H1 (cell line): ENCODE measurements at regions not wholly inside any gene's neighbourhood (a gene's known extent, or its start where the extent isn't known, plus 50 kb on each side); places are given as distances from the start of the nearest gene placed in this dataset.

ENCODE experiments used
- CTCF ChIA-PET: fragments of 300-600 bp; sonication (Branson Sonifier 250); formaldehyde crosslinking; loops from one replicate; lab custom pipeline; 2021; ENCODE audit not compliant: partially characterized antibody; lab: Charles Lee
- POLR2A ChIA-PET: fragments of 300-600 bp; sonication (Branson Sonifier 250); formaldehyde crosslinking; loops from one replicate; lab custom pipeline; 2021; ENCODE audit warnings: inconsistent platforms; ENCODE audit not compliant: partially characterized antibody; lab: Charles Lee
- DNase-seq, 2 experiments: peaks; one replicate each; pipeline versions ENCODE4 v3.0.0 to v3.0.0-alpha.2; 2010 to 2022; ENCODE audit warnings: low spot score in 2 of 2, low read depth in 1 of 2, mixed read lengths in 1 of 2
- FAIRE-seq: peaks from 2 replicates; lab custom pipeline; 2011; peaks lifted over from hg19 to GRCh38; lab: Jason Lieb, UNC
- H2AFZ ChIP-seq: 2 replicates; pipeline ENCODE4 v1.8.1; 2012; ENCODE audit warnings: low read length, inconsistent platforms
- H2AK5ac ChIP-seq: 2 replicates; pipeline ENCODE4 v1.6.1; 2013; ENCODE audit warnings: low read depth, low read length
- H2BK120ac ChIP-seq: replicated peaks from 2 replicates; pipeline ENCODE3; 2013; ENCODE audit warnings: low read depth, low read length, inconsistent platforms
- H2BK12ac ChIP-seq: 2 replicates; pipeline ENCODE4 v1.6.1; 2013; ENCODE audit warnings: low read depth, low read length
- H2BK15ac ChIP-seq: 2 replicates; pipeline ENCODE4 v1.6.1; 2013; ENCODE audit warnings: low read length
- H2BK20ac ChIP-seq: 2 replicates; pipeline ENCODE4 v1.6.1; 2013; ENCODE audit warnings: low read length
- H2BK5ac ChIP-seq: 2 replicates; pipeline ENCODE4 v1.6.1; 2013; ENCODE audit warnings: low read depth, low read length
- H3K14ac ChIP-seq: 2 replicates; pipeline ENCODE4 v1.6.1; 2013; ENCODE audit warnings: inconsistent platforms; ENCODE audit not compliant: insufficient read length
- H3K18ac ChIP-seq: 2 replicates; pipeline ENCODE4 v1.6.1; 2013; ENCODE audit warnings: low read length; ENCODE audit errors: extremely low read depth
- H3K23ac ChIP-seq: 2 replicates; pipeline ENCODE4 v1.6.1; 2013; ENCODE audit warnings: inconsistent platforms; ENCODE audit not compliant: insufficient read length
- H3K23me2 ChIP-seq: 2 replicates; pipeline ENCODE4 v1.6.1; 2013; ENCODE audit warnings: low read depth, low read length
- H3K27ac ChIP-seq: 2 replicates; pipeline ENCODE4 v1.6.1; 2011; ENCODE audit warnings: low read depth, low read length, inconsistent platforms
- H3K27me3 ChIP-seq, 4 experiments: replicated peaks in 1 of 4; 1 replicate in 1 of 4; 2 replicates in 3 of 4; pipeline versions ENCODE4 v1.6.1 to v1.8.1; 2011 to 2013; ENCODE audit warnings: low read length in 3 of 4, mild to moderate bottlenecking in 3 of 4, inconsistent platforms in 2 of 4, mixed read lengths in 2 of 4, moderate library complexity in 1 of 4; ENCODE audit not compliant: control insufficient read depth in 3 of 4, insufficient read depth in 3 of 4; ENCODE audit errors: extremely low read depth in 1 of 4
- H3K36me3 ChIP-seq, 4 experiments: 2 replicates each; pipeline versions ENCODE4 v1.6.1 to v1.8.1; 2011 to 2013; ENCODE audit warnings: mild to moderate bottlenecking in 4 of 4, low read length in 3 of 4, moderate library complexity in 2 of 4, control low read depth in 1 of 4, inconsistent platforms in 1 of 4; ENCODE audit not compliant: insufficient read depth in 4 of 4, control insufficient read depth in 2 of 4
- H3K4ac ChIP-seq: replicated peaks from 2 replicates; pipeline ENCODE3; 2013; ENCODE audit warnings: low read length, low read depth, mixed read lengths, inconsistent platforms; ENCODE audit not compliant: insufficient read length
- H3K4me1 ChIP-seq, 4 experiments: replicated peaks in 1 of 4; 1 replicate in 1 of 4; 2 replicates in 3 of 4; pipeline versions ENCODE4 v1.6.1 to v1.8.1; 2011 to 2013; ENCODE audit warnings: low read length in 3 of 4, inconsistent platforms in 2 of 4, mixed read lengths in 1 of 4; ENCODE audit not compliant: insufficient read depth in 4 of 4, control insufficient read depth in 3 of 4
- H3K4me2 ChIP-seq, 2 experiments: 2 replicates each; pipeline versions ENCODE4 v1.6.1 to v1.8.1; 2011 to 2013; ENCODE audit warnings: low read depth in 2 of 2, low read length in 2 of 2, control low read depth in 1 of 2, inconsistent platforms in 1 of 2, mild to moderate bottlenecking in 1 of 2; ENCODE audit not compliant: insufficient read depth in 1 of 2
- H3K4me3 ChIP-seq, 4 experiments: fragments of 200-600, 300-600 bp in 1 of 4; sonication (generic), shearing (Covaris generic), sonication (Bioruptor Twin) in 1 of 4; 2 replicates each; pipeline versions ENCODE4 v1.5.1 to v1.8.1; 2011 to 2016; ENCODE audit warnings: low read length in 4 of 4, low read depth in 3 of 4, control low read depth in 2 of 4, inconsistent platforms in 2 of 4, mild to moderate bottlenecking in 2 of 4, mixed read lengths in 1 of 4, moderate library complexity in 1 of 4; ENCODE audit not compliant: insufficient read depth in 2 of 4; ENCODE audit errors: extremely low read depth in 1 of 4
- H3K56ac ChIP-seq: replicated peaks from 2 replicates; pipeline ENCODE3; 2013; ENCODE audit warnings: low read depth, mild to moderate bottlenecking, mixed read lengths, low read length, inconsistent platforms; ENCODE audit not compliant: insufficient read length
- H3K79me1 ChIP-seq: 2 replicates; pipeline ENCODE4 v1.6.1; 2013; ENCODE audit warnings: low read depth, low read length, control low read depth
- H3K79me2 ChIP-seq, 2 experiments: 2 replicates each; pipeline versions ENCODE4 v1.6.1 to v1.8.1; 2012 to 2013; ENCODE audit warnings: low read length in 2 of 2, mild to moderate bottlenecking in 2 of 2, inconsistent platforms in 1 of 2; ENCODE audit not compliant: insufficient read depth in 2 of 2, control insufficient read depth in 1 of 2
- H3K9ac ChIP-seq, 4 experiments: replicated peaks in 1 of 4; 1 replicate in 1 of 4; 2 replicates in 3 of 4; pipeline versions ENCODE4 v1.6.1 to v1.8.1; 2011 to 2013; ENCODE audit warnings: low read depth in 3 of 4, low read length in 3 of 4, control low read depth in 2 of 4, mild to moderate bottlenecking in 2 of 4, moderate library complexity in 2 of 4, inconsistent platforms in 1 of 4; ENCODE audit errors: extremely low read depth in 1 of 4
- H3K9me3 ChIP-seq, 2 experiments: 2 replicates each; pipeline versions ENCODE4 v1.6.1 to v1.8.1; 2012 to 2013; ENCODE audit warnings: mild to moderate bottlenecking in 2 of 2, moderate library complexity in 2 of 2, control low read depth in 1 of 2, inconsistent platforms in 1 of 2, low read depth in 1 of 2, low read length in 1 of 2, mixed read lengths in 1 of 2; ENCODE audit not compliant: insufficient read depth in 2 of 2
- H4K20me1 ChIP-seq, 2 experiments: replicated peaks in 1 of 2; 2 replicates each; pipeline versions ENCODE3 to v1.8.1; 2011 to 2013; ENCODE audit warnings: inconsistent platforms in 2 of 2, low read length in 2 of 2, mild to moderate bottlenecking in 1 of 2; ENCODE audit not compliant: insufficient read depth in 2 of 2, control insufficient read depth in 1 of 2
- H4K5ac ChIP-seq: 2 replicates; pipeline ENCODE4 v1.6.1; 2013; ENCODE audit warnings: low read length, low read depth, mixed read lengths, inconsistent platforms; ENCODE audit not compliant: insufficient read length
- H4K8ac ChIP-seq: 2 replicates; pipeline ENCODE4 v1.8.0; 2013; ENCODE audit warnings: mild to moderate bottlenecking, moderate library complexity, low read length, inconsistent platforms; ENCODE audit not compliant: insufficient read depth; ENCODE audit errors: extremely low read depth
- H4K91ac ChIP-seq: replicated peaks from 2 replicates; pipeline ENCODE3; 2013; ENCODE audit warnings: low read length, mixed read lengths, inconsistent platforms; ENCODE audit not compliant: insufficient read length
- ASH2L ChIP-seq: fragments of 200-600, 300-600 bp; sonication (generic); IDR thresholded peaks from one replicate; pipeline ENCODE4 v1.7.1; 2017; ENCODE audit warnings: low read length
- BACH1 ChIP-seq: IDR thresholded peaks from 2 replicates; pipeline ENCODE4 v1.6.1; 2012; ENCODE audit warnings: low read length, improper control_type of control experiment
- BCL11A ChIP-seq, 2 experiments: IDR thresholded peaks; one replicate each; pipeline ENCODE4 v1.6.1; 2011; ENCODE audit warnings: low read depth in 2 of 2, low read length in 2 of 2, mild to moderate bottlenecking in 2 of 2
- BRCA1 ChIP-seq: IDR thresholded peaks from 2 replicates; pipeline ENCODE4 v1.6.1; 2012; ENCODE audit warnings: low read depth, low read length, improper control_type of control experiment
- CBX5 ChIP-seq: fragments of 300-800, 300-1000 bp; sonication (generic); IDR thresholded peaks from 2 replicates; pipeline ENCODE4 v1.7.1; 2016; ENCODE audit warnings: antibody characterized with exemption, low read length, low read depth
- JUND ChIP-seq: IDR thresholded peaks from 2 replicates; pipeline ENCODE4 v1.6.1; 2011; ENCODE audit warnings: mild to moderate bottlenecking, improper control_type of control experiment, low read length
- MAFK ChIP-seq: IDR thresholded peaks from 2 replicates; pipeline ENCODE4 v1.6.1; 2012; ENCODE audit warnings: low read depth, mild to moderate bottlenecking, improper control_type of control experiment, low read length
- NANOG ChIP-seq: IDR thresholded peaks from 2 replicates; pipeline ENCODE4 v1.6.1; 2011; ENCODE audit warnings: low read length, low read depth, mild to moderate bottlenecking, inconsistent platforms; ENCODE audit not compliant: insufficient read depth, poor library complexity, severe bottlenecking
- PHF8 ChIP-seq: fragments of 200-600 bp; sonication (generic); conservative IDR thresholded peaks from 2 replicates; pipeline ENCODE4 v1.7.1; 2012; ENCODE audit warnings: low read depth, mild to moderate bottlenecking, inconsistent platforms, low read length, moderate library complexity
- POLR2A ChIP-seq, 2 experiments: IDR thresholded peaks; 1 replicate in 1 of 2; 2 replicates in 1 of 2; pipeline ENCODE4 v1.6.1; 2011; ENCODE audit warnings: low read depth in 2 of 2, low read length in 2 of 2, mild to moderate bottlenecking in 2 of 2; ENCODE audit errors: control extremely low read depth in 1 of 2
- POLR2AphosphoS5 ChIP-seq: IDR thresholded peaks from 2 replicates; pipeline ENCODE4 v1.6.1; 2011; ENCODE audit warnings: low read depth, low read length
- RAD21 ChIP-seq, 2 experiments: IDR thresholded peaks in 1 of 2; conservative IDR thresholded peaks in 1 of 2; 2 replicates each; pipeline ENCODE4 v1.6.1; 2011; ENCODE audit warnings: low read depth in 2 of 2, low read length in 2 of 2, improper control_type of control experiment in 1 of 2, inconsistent platforms in 1 of 2, mild to moderate bottlenecking in 1 of 2, moderate library complexity in 1 of 2
- SP2 ChIP-seq: IDR thresholded peaks from 2 replicates; pipeline ENCODE4 v1.6.1; 2012; ENCODE audit warnings: mild to moderate bottlenecking, low read length, inconsistent platforms
- WGBS, 2 experiments: shearing (Covaris generic) in 1 of 2; methylation state at CpG; one replicate each; pipeline versions ENCODE4 v1.1.6 to v1.1.7; 2013 to 2015; ENCODE audit warnings: low lambda C conversion rate in 2 of 2, mixed read lengths in 2 of 2, inconsistent platforms in 1 of 2, low coverage in 1 of 2, missing lambda C conversion rate in 1 of 2; ENCODE audit not compliant: insufficient replicate concordance in 2 of 2, insufficient coverage in 1 of 2, insufficient read length in 1 of 2; ENCODE audit errors: extremely low coverage in 1 of 2, missing lambda C conversion rate in 1 of 2; 5-methylcytosine and 5-hydroxymethylcytosine counted together

DNA sequence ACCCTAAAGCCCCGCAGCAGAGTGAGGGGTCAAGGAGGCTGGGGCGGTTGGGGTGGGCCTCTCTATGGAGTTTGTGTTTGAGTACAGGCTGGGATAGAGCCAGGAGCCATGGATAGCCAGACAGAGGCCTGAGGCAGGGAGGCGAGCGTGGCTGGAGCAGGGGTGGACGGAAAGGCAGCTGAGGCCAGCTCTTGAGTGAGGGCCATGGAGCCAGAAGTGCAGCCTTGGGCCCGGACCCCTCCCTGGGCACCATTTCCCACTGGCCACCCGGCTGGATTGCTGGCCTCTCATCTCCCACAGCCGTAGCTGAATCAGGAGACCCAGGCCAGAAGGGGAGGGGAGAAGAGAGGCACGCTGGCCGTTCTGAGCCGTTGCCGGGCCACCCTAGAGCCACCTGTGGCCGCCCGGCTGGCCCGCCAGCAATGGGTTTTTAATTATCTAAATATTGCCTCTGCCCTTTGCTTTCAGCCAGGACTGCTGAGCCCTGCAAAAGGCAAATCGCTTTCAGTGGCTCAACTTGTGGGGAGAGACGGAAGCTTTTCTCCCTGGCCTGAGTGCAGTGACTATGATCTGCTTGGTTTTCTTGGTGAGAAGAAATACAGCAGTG is 75.2 kb upstream of the GSE1 start:
- Histone ChIP-seq H3K18ac (no peak overlapping the region), H3K79me2 (no peaks in the 10 kb centered on the region), H3K4ac (no peak overlapping the region), H2BK20ac (no peak overlapping the region), H3K9me3 (peaks cover 8 to 9% of the 10 kb centered on the region in 2 experiments; a peak in 3 of 4 replicates), H3K36me3 (no peaks in the 10 kb centered on the region), H3K4me2 (no peak overlapping the region), H3K27me3 (no peaks in the 10 kb centered on the region), H3K23ac (no peak overlapping the region), H3K14ac (no peak overlapping the region), H2BK15ac (no peak overlapping the region), H2BK12ac (0 out of 2 replicates have a peak overlapping the region, but pooled peaks have one; percentile 17), H3K79me1 (peaks cover 4% of the 10 kb centered on the region; the same call in 1 of the 2 replicates), H3K4me1 (peaks cover 0 to 14% (median 10%) of the 10 kb centered on the region in 4 experiments; a peak in 6 of 7 replicates), H4K91ac (peak overlapping the region; percentile 29), H2BK5ac (no peak overlapping the region), H2AK5ac (0 out of 2 replicates have a peak overlapping the region, but pooled peaks have one; percentile 29), H2BK120ac (no peak overlapping the region), H2AFZ (no peak overlapping the region), H3K27ac (no peak overlapping the region; the same call in 1 of the 2 replicates), H4K8ac (peak overlapping the region; percentile 11; the same call in 1 of the 2 replicates), H4K5ac (no peak overlapping the region), H3K56ac (no peak overlapping the region), H3K4me3 (no peak overlapping the region), H4K20me1 (no peaks in the 10 kb centered on the region), H3K23me2 (no peaks in the 10 kb centered on the region; the same call in 1 of the 2 replicates), H3K9ac (no peak overlapping the region)
- WGBS, 2 experiments = 95% methylated on average over 17 of the region's 17 CpGs; no CpG with 5 or more reads in 1 of the 2 experiments
- no peak for DNase-seq
- POLR2A ChIA-PET = interaction anchor here (1.5 to 2.3 kb wide), 2 partner anchors 8 to 16 kb away, joined by 4 to 6 read pairs; no protein-coding TSS in a partner anchor
- CTCF ChIA-PET = interaction anchor here (0.9 to 12.9 kb wide), 17 partner anchors 9 to 233 kb away, joined by 3 to 153 read pairs (median 5); no protein-coding TSS in a partner anchor
- no peak for FAIRE-seq
- no peak for TF ChIP-seq RAD21 (IDR thresholded peaks at IDR 0.05 in 1 of 2, conservative IDR thresholded peaks at IDR 0.05 in 1 of 2; ENCODE audit: low read depth in 2 of 2, low read length in 2 of 2)
- TF ChIP-seq NANOG = no peak
- TF ChIP-seq BRCA1 = no peak
- no peak for TF ChIP-seq JUND
- no peak for TF ChIP-seq POLR2AphosphoS5
- TF ChIP-seq BCL11A (IDR thresholded peaks at IDR 0.05; ENCODE audit: low read depth in 2 of 2, low read length in 2 of 2) = no peak
- no peak for TF ChIP-seq SP2
- TF ChIP-seq CBX5 = no peak
- TF ChIP-seq PHF8 = no peak
- TF ChIP-seq MAFK = no peak
- TF ChIP-seq POLR2A (IDR thresholded peaks at IDR 0.05; ENCODE audit: control extremely low read depth in 1 of 2, low read depth in 2 of 2, low read length in 2 of 2) = no peak
- no peak for TF ChIP-seq ASH2L
- no peak for TF ChIP-seq BACH1
